HL-60 (cell line): ENCODE measurements at regions not wholly inside any gene's neighbourhood (a gene's known extent, or its start where the extent isn't known, plus 50 kb on each side); places are given as distances from the start of the nearest gene placed in this dataset.

Experiments
- DNase-seq, 2 experiments: peaks; one replicate each; pipeline ENCODE4 v3.0.0-alpha.2; 2010 to 2020; ENCODE audit warnings: low read depth in 1 of 2, low spot score in 1 of 2
- H3K27ac ChIP-seq: fragments of 250-450 bp; sonication (Bioruptor Pico); replicated peaks from 2 replicates; pipeline ENCODE4 v1.5.1; 2020; ENCODE audit warnings: mild to moderate bottlenecking, moderate library complexity
- H3K27me3 ChIP-seq: fragments of 250-450 bp; sonication (Bioruptor Pico); 2 replicates; pipeline ENCODE4 v1.5.1; 2021; ENCODE audit warnings: mild to moderate bottlenecking, moderate library complexity; ENCODE audit not compliant: insufficient read depth, poor library complexity, severe bottlenecking
- H3K4me3 ChIP-seq: replicated peaks from 2 replicates; pipeline ENCODE4 v1.5.1; 2011; ENCODE audit warnings: mild to moderate bottlenecking, control low read depth, low read length; ENCODE audit not compliant: insufficient read depth
- GABPA ChIP-seq: IDR thresholded peaks from 2 replicates; pipeline ENCODE4 v1.6.1; 2012; ENCODE audit warnings: low read depth
- POLR2AphosphoS5 ChIP-seq: IDR thresholded peaks from 2 replicates; pipeline ENCODE4 v1.6.1; 2012; ENCODE audit warnings: low read depth
- SPI1 ChIP-seq: IDR thresholded peaks from 2 replicates; pipeline ENCODE4 v1.6.1; 2012; ENCODE audit warnings: low read depth, mild to moderate bottlenecking, borderline replicate concordance
- TF ChIP-seq, protein P1 (sequence below): IDR thresholded peaks from 2 replicates; pipeline ENCODE4 v1.6.1; 2012; ENCODE audit warnings: low read depth; ENCODE audit not compliant: insufficient replicate concordance
- TF ChIP-seq, protein P2 (sequence below): IDR thresholded peaks from one replicate; pipeline ENCODE4 v1.5.1; 2011; ENCODE audit warnings: low read length, control low read depth, inconsistent platforms; ENCODE audit not compliant: insufficient read depth

DNA sequence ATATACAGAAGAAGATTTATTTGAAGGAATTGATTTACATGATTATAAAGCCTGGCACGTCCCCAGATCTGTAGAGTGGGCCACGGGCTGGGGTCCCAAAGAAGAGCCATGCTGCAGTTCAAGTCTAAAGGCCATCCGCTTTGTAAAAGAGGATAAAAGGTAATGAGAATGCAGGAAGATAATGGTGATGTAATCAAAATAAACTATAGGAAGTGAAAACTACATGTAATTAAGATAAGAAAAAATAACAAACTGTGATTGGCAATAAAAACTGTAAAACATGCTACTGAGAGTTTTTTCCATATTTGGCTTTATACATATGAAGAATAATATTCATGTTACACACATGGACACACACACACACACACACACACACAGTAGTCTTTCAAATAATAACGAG, 59.0 kb upstream of the TMEFF2 start:
- no peak for TF ChIP-seq GABPA
- TF ChIP-seq, protein P1, sequence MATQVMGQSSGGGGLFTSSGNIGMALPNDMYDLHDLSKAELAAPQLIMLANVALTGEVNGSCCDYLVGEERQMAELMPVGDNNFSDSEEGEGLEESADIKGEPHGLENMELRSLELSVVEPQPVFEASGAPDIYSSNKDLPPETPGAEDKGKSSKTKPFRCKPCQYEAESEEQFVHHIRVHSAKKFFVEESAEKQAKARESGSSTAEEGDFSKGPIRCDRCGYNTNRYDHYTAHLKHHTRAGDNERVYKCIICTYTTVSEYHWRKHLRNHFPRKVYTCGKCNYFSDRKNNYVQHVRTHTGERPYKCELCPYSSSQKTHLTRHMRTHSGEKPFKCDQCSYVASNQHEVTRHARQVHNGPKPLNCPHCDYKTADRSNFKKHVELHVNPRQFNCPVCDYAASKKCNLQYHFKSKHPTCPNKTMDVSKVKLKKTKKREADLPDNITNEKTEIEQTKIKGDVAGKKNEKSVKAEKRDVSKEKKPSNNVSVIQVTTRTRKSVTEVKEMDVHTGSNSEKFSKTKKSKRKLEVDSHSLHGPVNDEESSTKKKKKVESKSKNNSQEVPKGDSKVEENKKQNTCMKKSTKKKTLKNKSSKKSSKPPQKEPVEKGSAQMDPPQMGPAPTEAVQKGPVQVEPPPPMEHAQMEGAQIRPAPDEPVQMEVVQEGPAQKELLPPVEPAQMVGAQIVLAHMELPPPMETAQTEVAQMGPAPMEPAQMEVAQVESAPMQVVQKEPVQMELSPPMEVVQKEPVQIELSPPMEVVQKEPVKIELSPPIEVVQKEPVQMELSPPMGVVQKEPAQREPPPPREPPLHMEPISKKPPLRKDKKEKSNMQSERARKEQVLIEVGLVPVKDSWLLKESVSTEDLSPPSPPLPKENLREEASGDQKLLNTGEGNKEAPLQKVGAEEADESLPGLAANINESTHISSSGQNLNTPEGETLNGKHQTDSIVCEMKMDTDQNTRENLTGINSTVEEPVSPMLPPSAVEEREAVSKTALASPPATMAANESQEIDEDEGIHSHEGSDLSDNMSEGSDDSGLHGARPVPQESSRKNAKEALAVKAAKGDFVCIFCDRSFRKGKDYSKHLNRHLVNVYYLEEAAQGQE, result no peak
- H3K27ac ChIP-seq, result no peak overlapping the region
- no peak for DNase-seq

DNA sequence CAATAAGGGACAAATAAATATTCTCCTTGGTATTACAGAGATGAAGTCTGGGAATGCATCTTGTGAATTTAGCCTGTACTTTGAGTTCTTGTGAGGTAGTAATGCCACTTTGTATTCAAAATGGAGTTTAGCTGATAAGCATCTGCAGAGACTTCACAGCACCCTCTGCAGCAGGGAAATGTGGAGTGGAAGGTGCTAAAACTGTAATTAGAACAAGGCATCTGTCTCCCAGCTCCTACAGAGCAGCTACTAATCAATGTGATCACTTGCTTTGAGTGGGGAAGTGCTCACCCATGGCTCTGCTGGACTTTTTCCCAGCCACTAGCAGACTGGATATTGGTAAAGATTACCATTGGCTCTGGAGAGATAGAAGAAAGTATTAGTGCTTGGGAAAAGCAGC, 56.2 kb upstream of the TMEFF2 start:
- Histone ChIP-seq H3K27me3 (no peaks in the 10 kb centered on the region), H3K27ac (no peak overlapping the region), H3K4me3 (no peak overlapping the region)
- TF ChIP-seq GABPA, result no peak
- TF ChIP-seq, protein P2, sequence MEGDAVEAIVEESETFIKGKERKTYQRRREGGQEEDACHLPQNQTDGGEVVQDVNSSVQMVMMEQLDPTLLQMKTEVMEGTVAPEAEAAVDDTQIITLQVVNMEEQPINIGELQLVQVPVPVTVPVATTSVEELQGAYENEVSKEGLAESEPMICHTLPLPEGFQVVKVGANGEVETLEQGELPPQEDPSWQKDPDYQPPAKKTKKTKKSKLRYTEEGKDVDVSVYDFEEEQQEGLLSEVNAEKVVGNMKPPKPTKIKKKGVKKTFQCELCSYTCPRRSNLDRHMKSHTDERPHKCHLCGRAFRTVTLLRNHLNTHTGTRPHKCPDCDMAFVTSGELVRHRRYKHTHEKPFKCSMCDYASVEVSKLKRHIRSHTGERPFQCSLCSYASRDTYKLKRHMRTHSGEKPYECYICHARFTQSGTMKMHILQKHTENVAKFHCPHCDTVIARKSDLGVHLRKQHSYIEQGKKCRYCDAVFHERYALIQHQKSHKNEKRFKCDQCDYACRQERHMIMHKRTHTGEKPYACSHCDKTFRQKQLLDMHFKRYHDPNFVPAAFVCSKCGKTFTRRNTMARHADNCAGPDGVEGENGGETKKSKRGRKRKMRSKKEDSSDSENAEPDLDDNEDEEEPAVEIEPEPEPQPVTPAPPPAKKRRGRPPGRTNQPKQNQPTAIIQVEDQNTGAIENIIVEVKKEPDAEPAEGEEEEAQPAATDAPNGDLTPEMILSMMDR, result no peak
- DNase-seq, result no peak

More for the DNA sequence above, 59.0 kb upstream of the TMEFF2 start:
- no peak overlapping the region for H3K4me3 ChIP-seq
- no peaks in the 10 kb centered on the region for H3K27me3 ChIP-seq

DNA sequence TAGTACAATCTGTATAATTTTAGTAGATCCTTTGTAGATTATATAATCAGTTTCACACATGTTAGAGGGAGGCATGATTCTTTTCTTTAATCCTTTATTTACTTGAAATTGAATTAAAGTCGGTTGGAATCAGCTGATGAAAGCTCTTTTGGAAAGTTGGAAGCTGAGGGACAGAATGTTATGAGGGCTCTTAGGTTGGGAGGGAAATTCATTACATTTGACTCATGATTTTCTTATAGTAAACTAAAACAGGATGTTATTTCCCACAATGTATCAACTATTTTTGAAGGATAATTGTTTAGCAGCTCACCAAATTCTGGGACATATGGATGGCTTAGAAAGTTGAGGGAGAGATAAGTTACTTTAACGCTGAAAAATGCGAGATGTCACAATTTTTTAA, 52.7 kb upstream of the TMEFF2 start:
- Histone ChIP-seq H3K27me3 (no peaks in the 10 kb centered on the region), H3K4me3 (no peak overlapping the region), H3K27ac (no peak overlapping the region)
- DNase-seq, result no peak
- no peak for TF ChIP-seq POLR2AphosphoS5
- TF ChIP-seq, protein P1, result no peak
- TF ChIP-seq, protein P2, result no peak
- no peak for TF ChIP-seq SPI1
- no peak for TF ChIP-seq GABPA

DNA sequence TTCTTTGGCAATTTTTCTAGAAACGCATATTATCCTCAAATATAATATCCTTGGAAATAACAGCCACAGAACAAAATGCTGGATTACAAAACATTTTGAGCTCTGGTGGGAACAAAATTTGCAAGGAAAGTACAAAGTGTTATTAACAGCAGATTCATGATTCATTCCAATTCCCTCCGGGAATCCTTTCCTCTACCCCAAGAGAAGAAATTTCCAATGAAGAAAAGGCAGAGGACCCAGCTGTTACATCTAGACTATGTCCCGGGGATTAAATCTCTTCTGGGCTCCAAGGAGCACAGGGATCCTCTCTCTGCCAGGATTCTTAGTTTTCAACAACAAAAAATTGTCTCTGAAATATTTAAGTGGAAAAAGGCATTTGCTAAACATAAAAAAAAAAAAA, 51.6 kb upstream of the TMEFF2 start:
- H3K4me3 ChIP-seq, result no peak overlapping the region
- TF ChIP-seq, protein P1, result no peak
- H3K27me3 ChIP-seq, result no peaks in the 10 kb centered on the region
- DNase-seq, result no peak
- no peak overlapping the region for H3K27ac ChIP-seq
